ENCODE measurements at regions not wholly inside any gene's neighbourhood (a gene's known extent, or its start where the extent isn't known, plus 50 kb on each side); places are given as distances from the start of the nearest gene placed in this dataset.

GRCh38 chr2:234687718-234688475 lies 191.0 kb upstream of the ARL4C start:
- TF ChIP-seq POLR2A (IDR thresholded peaks at IDR 0.05; ENCODE audit: low read depth, low read length) = no peak
- no peak for TF ChIP-seq POLR2AphosphoS5 (IDR thresholded peaks at IDR 0.05; ENCODE audit: low read depth, low read length)
- TF ChIP-seq SPI1 (IDR thresholded peaks at IDR 0.05; ENCODE audit: low read depth, low read length) = no peak
- no peak for TF ChIP-seq TAF1 (IDR thresholded peaks at IDR 0.05; ENCODE audit: low read depth, low read length)

Measured in GM12891 (cell line).